Mucosa of descending colon (tissue), 3 donors: ENCODE measurements at regions not wholly inside any gene's neighbourhood (a gene's known extent, or its start where the extent isn't known, plus 50 kb on each side); places are given as distances from the start of the nearest gene placed in this dataset.

Experiments used
- ATAC-seq: fragments of 200-7000 bp; cut with Tn5 transposase; one replicate; pipeline ENCODE4 v1.9.1; 2020; ENCODE audit warnings: mild to moderate bottlenecking, moderate library complexity
- DNase-seq, 3 donors: peaks; one replicate each; pipeline ENCODE4 v3.0.0-alpha.2; 2020
- H3K36me3 ChIP-seq: fragments of 200-600 bp; one replicate; pipeline ENCODE4 v1.8.0; 2021; ENCODE audit warnings: low read depth, mild to moderate bottlenecking
- H3K4me1 ChIP-seq: fragments of 200-600 bp; one replicate; pipeline ENCODE4 v1.8.0; 2021; ENCODE audit warnings: low read depth, mild to moderate bottlenecking
- H3K4me3 ChIP-seq: fragments of 200-600 bp; one replicate; pipeline ENCODE4 v1.8.0; 2021; ENCODE audit warnings: mild to moderate bottlenecking
- H3K9me3 ChIP-seq: fragments of 200-600 bp; one replicate; pipeline ENCODE4 v1.8.0; 2021; ENCODE audit warnings: mild to moderate bottlenecking
- intact Hi-C, 2 donors: fragments of 100-400 bp; cut with DNase I in 1 of 2; cut with micrococcal nuclease in 1 of 2; formaldehyde crosslinking; loops; one replicate each; pipeline versions ENCODE4 v1.11.0 to v1.11.1; 2022; cut with DNase I, micrococcal nuclease
- TF ChIP-seq, protein P1 (sequence below): fragments of 200-600 bp; IDR thresholded peaks from one replicate; pipeline ENCODE4 v1.8.0; 2022; ENCODE audit warnings: antibody characterized with exemption, mild to moderate bottlenecking
- donor health status: DM: no; HTN: no; CAD: no; lungs with moderate emphysema.
- donor health status: DM: no; HTN: no; CAD: no.
- donor health status: DM: no; HTN: yes; CAD: no.

- intact Hi-C loops: no loop called here
- ATAC-seq: no peak
Observed at GRCh38 chr1:172776071-172776470, 117.2 kb downstream of the FASLG start.

DNA sequence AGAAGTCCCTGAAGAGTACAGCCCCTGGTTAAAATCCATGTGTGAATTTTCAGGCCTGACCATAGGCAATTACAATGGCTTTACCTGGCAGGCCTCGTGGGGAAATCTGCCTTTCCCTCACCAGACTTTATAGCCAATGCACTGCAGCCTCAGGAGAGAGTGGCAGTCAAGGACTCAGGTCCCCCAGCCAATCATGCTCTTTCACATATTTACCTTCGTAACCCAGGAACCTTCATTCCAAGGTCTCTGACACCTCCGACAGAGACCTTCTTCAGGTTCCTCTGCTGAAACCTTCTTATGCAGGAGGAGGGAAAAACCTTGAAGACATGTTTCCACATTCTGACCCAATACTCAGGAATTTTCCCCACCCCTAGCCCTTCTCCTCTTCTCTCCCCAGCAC lies 118.9 kb downstream of the FASLG start:
- no peaks in the 10 kb centered on the region for H3K9me3 ChIP-seq
- no peaks in the 10 kb centered on the region for H3K4me1 ChIP-seq
- H3K36me3 ChIP-seq: no peaks in the 10 kb centered on the region
- TF ChIP-seq, protein P1, sequence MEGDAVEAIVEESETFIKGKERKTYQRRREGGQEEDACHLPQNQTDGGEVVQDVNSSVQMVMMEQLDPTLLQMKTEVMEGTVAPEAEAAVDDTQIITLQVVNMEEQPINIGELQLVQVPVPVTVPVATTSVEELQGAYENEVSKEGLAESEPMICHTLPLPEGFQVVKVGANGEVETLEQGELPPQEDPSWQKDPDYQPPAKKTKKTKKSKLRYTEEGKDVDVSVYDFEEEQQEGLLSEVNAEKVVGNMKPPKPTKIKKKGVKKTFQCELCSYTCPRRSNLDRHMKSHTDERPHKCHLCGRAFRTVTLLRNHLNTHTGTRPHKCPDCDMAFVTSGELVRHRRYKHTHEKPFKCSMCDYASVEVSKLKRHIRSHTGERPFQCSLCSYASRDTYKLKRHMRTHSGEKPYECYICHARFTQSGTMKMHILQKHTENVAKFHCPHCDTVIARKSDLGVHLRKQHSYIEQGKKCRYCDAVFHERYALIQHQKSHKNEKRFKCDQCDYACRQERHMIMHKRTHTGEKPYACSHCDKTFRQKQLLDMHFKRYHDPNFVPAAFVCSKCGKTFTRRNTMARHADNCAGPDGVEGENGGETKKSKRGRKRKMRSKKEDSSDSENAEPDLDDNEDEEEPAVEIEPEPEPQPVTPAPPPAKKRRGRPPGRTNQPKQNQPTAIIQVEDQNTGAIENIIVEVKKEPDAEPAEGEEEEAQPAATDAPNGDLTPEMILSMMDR: no peak
- ATAC-seq (no peak), DNase-seq (no peak)
- no peak overlapping the region for H3K4me3 ChIP-seq
- intact Hi-C loops: no loop called here

More at GRCh38 chr1:172776071-172776470, 117.2 kb downstream of the FASLG start:
- DNase-seq: no peak
- H3K36me3 ChIP-seq: no peaks in the 10 kb centered on the region
- TF ChIP-seq, protein P1: no peak
- no peak overlapping the region for H3K4me3 ChIP-seq
- no peaks in the 10 kb centered on the region for H3K9me3 ChIP-seq
- no peaks in the 10 kb centered on the region for H3K4me1 ChIP-seq

GRCh38 chr1:172778456-172779455 lies 119.9 kb downstream of the FASLG start:
- ATAC-seq: peak; percentile 34
- Histone ChIP-seq H3K4me3 (no peak overlapping the region), H3K4me1 (no peaks in the 10 kb centered on the region)

GRCh38 chr1:172779491-172779890 lies 120.6 kb downstream of the FASLG start:
- no peak for DNase-seq
- ATAC-seq: no peak
- TF ChIP-seq, protein P1: no peak
- H3K9me3 ChIP-seq: peaks cover 5% of the 10 kb centered on the region
- intact Hi-C loops: no loop called here
- no peaks in the 10 kb centered on the region for H3K36me3 ChIP-seq
- no peak overlapping the region for H3K4me3 ChIP-seq
- no peaks in the 10 kb centered on the region for H3K4me1 ChIP-seq

More at GRCh38 chr1:172778456-172779455, 119.9 kb downstream of the FASLG start:
- intact Hi-C loops: no loop called here
- Histone ChIP-seq H3K9me3 (peaks cover 5% of the 10 kb centered on the region), H3K36me3 (no peaks in the 10 kb centered on the region)
- DNase-seq: no peak
- TF ChIP-seq, protein P1: no peak

- ATAC-seq (peak; percentile 31), DNase-seq (no peak)
- TF ChIP-seq, protein P1: no peak
- no peak overlapping the region for H3K4me3 ChIP-seq
- H3K36me3 ChIP-seq: no peaks in the 10 kb centered on the region
- no peaks in the 10 kb centered on the region for H3K4me1 ChIP-seq
- intact Hi-C loops: no loop called here
- H3K9me3 ChIP-seq: peaks cover 5% of the 10 kb centered on the region
Observed at GRCh38 chr1:172781513-172782140, 122.7 kb downstream of the FASLG start.
